ENCODE measurements at regions not wholly inside any gene's neighbourhood (a gene's known extent, or its start where the extent isn't known, plus 50 kb on each side); places are given as distances from the start of the nearest gene placed in this dataset.

GRCh38 chr21:16841975-16842695 is 670.7 kb upstream of the CXADR start:
- DNase-seq (ENCODE audit: low spot score): no peak
- no peak for TF ChIP-seq CTCF (IDR thresholded peaks at IDR 0.05; ENCODE audit: extremely low read depth, missing control alignments)

- no peak for TF ChIP-seq CTCF (IDR thresholded peaks at IDR 0.05; ENCODE audit: extremely low read depth, missing control alignments)
Measured at GRCh38 chr21:16842696-16843035, 670.2 kb upstream of the CXADR start.

GRCh38 chr21:16847211-16847610 is 665.6 kb upstream of the CXADR start:
- TF ChIP-seq CTCF (IDR thresholded peaks at IDR 0.05; ENCODE audit: extremely low read depth, missing control alignments): no peak

More at GRCh38 chr21:16842696-16843035, 670.2 kb upstream of the CXADR start:
- DNase-seq (ENCODE audit: low spot score): no peak

GRCh38 chr21:16851054-16851453 is 661.8 kb upstream of the CXADR start:
- DNase-seq (ENCODE audit: low spot score): no peak
- no peak for TF ChIP-seq CTCF (IDR thresholded peaks at IDR 0.05; ENCODE audit: extremely low read depth, missing control alignments)

More at GRCh38 chr21:16847211-16847610, 665.6 kb upstream of the CXADR start:
- DNase-seq (ENCODE audit: low spot score): no peak

- no peak for DNase-seq (ENCODE audit: low spot score)
Measured at GRCh38 chr21:16855164-16855667, 657.6 kb upstream of the CXADR start.

GRCh38 chr21:16863362-16863905 is 649.4 kb upstream of the CXADR start:
- DNase-seq (ENCODE audit: low spot score): no peak

More at GRCh38 chr21:16855164-16855667, 657.6 kb upstream of the CXADR start:
- no peak for TF ChIP-seq CTCF (IDR thresholded peaks at IDR 0.05; ENCODE audit: extremely low read depth, missing control alignments)

More at GRCh38 chr21:16863362-16863905, 649.4 kb upstream of the CXADR start:
- no peak for TF ChIP-seq CTCF (IDR thresholded peaks at IDR 0.05; ENCODE audit: extremely low read depth, missing control alignments)

All from GM20000 (cell line).